HepG2 (cell line): ENCODE measurements at regions not wholly inside any gene's neighbourhood (a gene's known extent, or its start where the extent isn't known, plus 50 kb on each side); places are given as distances from the start of the nearest gene placed in this dataset.

Experiments
- ATAC-seq: fragments of 200-7000 bp; cut with Tn5 transposase; 3 replicates; pipeline ENCODE4 v1.9.1; 2020; ENCODE audit warnings: mild to moderate bottlenecking, moderate library complexity
- BruUV-seq: library from RNA; stranded (reverse); fragments of 400-500 nt; replicated peaks from 2 replicates; lab custom pipeline; 2021; lab: Mats Ljungman, UMichigan
- CTCF ChIA-PET: fragments of 300-600 bp; formaldehyde crosslinking; extraction: SDS; loops from one replicate; lab custom pipeline; 2021; ENCODE audit warnings: low total read pairs, inconsistent platforms, low intra/inter-chr PET ratio; lab: Yijun Ruan, JAX
- POLR2A ChIA-PET: fragments of 350-600 bp; sonication (Branson Sonifier 250); formaldehyde crosslinking; loops from one replicate; lab custom pipeline; 2020; ENCODE audit warnings: antibody characterized with exemption, inconsistent platforms; lab: Yijun Ruan, JAX
- DNase-seq: peaks from one replicate; pipeline ENCODE4 v3.0.0-alpha.2; 2015; ENCODE audit warnings: low spot score
- FAIRE-seq: peaks from 3 replicates; lab custom pipeline; 2011; peaks lifted over from hg19 to GRCh38; lab: Jason Lieb, UNC
- H2AFZ ChIP-seq: one replicate; pipeline ENCODE4 v1.6.1; 2011; ENCODE audit warnings: low read length, inconsistent platforms
- H3K27ac ChIP-seq: fragments of 300-600 bp; 3 replicates; pipeline ENCODE4 v1.8.0; 2011; ENCODE audit warnings: mixed run types, mild to moderate bottlenecking, mixed read lengths, low read length, inconsistent platforms; ENCODE audit not compliant: insufficient read depth; ENCODE audit errors: extremely low read length
- H3K27me3 ChIP-seq, 2 experiments: fragments of 200-600 bp in 1 of 2; 2 replicates in 1 of 2; 3 replicates in 1 of 2; pipeline versions ENCODE4 v1.6.0 to v1.8.0; 2011; ENCODE audit warnings: low read length in 2 of 2, mild to moderate bottlenecking in 2 of 2, moderate library complexity in 2 of 2, inconsistent platforms in 1 of 2; ENCODE audit not compliant: insufficient read depth in 2 of 2, control insufficient read depth in 1 of 2
- H3K36me3 ChIP-seq, 2 experiments: fragments of 200-600 bp in 1 of 2; replicated peaks in 1 of 2; 2 replicates in 1 of 2; 3 replicates in 1 of 2; pipeline versions ENCODE4 v1.5.1 to v1.8.0; 2011; ENCODE audit warnings: low read length in 2 of 2, inconsistent platforms in 1 of 2; ENCODE audit not compliant: insufficient read depth in 2 of 2, control insufficient read depth in 1 of 2
- H3K4me1 ChIP-seq: 2 replicates; pipeline ENCODE4 v1.5.1; 2012; ENCODE audit warnings: low read length, inconsistent platforms; ENCODE audit not compliant: insufficient read depth
- H3K4me2 ChIP-seq: 2 replicates; pipeline ENCODE4 v1.6.0; 2011; ENCODE audit warnings: low read depth, low read length, inconsistent platforms
- H3K4me3 ChIP-seq, 3 experiments: fragments of 200-600 bp in 1 of 3; sonication (generic), shearing (Covaris generic) in 1 of 3; replicated peaks in 1 of 3; 2 replicates each; pipeline ENCODE4 v1.5.1; 2011 to 2016; ENCODE audit warnings: low read length in 3 of 3, inconsistent platforms in 2 of 3, low read depth in 2 of 3, mild to moderate bottlenecking in 2 of 3, control low read depth in 1 of 3, mixed read lengths in 1 of 3; ENCODE audit not compliant: insufficient read depth in 1 of 3
- H3K79me2 ChIP-seq: one replicate; pipeline ENCODE4 v1.6.1; 2011; ENCODE audit warnings: low read length, inconsistent platforms; ENCODE audit not compliant: insufficient read depth
- H3K9ac ChIP-seq: 2 replicates; pipeline ENCODE4 v1.6.0; 2011; ENCODE audit warnings: mild to moderate bottlenecking, low read depth, low read length, inconsistent platforms; ENCODE audit not compliant: insufficient read depth
- H3K9me3 ChIP-seq: 2 replicates; pipeline ENCODE4 v1.5.1; 2012; ENCODE audit warnings: mild to moderate bottlenecking, low read length
- H4K20me1 ChIP-seq: 2 replicates; pipeline ENCODE4 v1.6.0; 2011; ENCODE audit warnings: inconsistent platforms, mild to moderate bottlenecking, low read length, moderate library complexity; ENCODE audit not compliant: insufficient read depth
- HHEX ChIP-seq: IDR thresholded peaks from 2 replicates; pipeline ENCODE4 v1.6.1; 2016; ENCODE audit warnings: control low read depth
- HNF4G ChIP-seq, 2 experiments: sonication (generic) in 1 of 2; formaldehyde crosslinking in 1 of 2; IDR thresholded peaks; 2 replicates each; pipeline versions ENCODE4 v1.4.0 to v1.6.1; 2011 to 2020; ENCODE audit warnings: borderline replicate concordance in 2 of 2, low read depth in 2 of 2, mild to moderate bottlenecking in 2 of 2, low read length in 1 of 2, missing genetic modification reagents in 1 of 2, moderate library complexity in 1 of 2
- KDM5B ChIP-seq: sonication (generic); formaldehyde crosslinking; IDR thresholded peaks from 2 replicates; pipeline ENCODE4 v1.4.0; 2020; ENCODE audit warnings: missing genetic modification reagents, mild to moderate bottlenecking, borderline replicate concordance
- MXD4 ChIP-seq: IDR thresholded peaks from 2 replicates; pipeline ENCODE4 v1.6.1; 2016; ENCODE audit warnings: mild to moderate bottlenecking, missing biosample characterization, missing genetic modification reagents
- RBM22 ChIP-seq: fragments of 200-400 bp; formaldehyde crosslinking; optimal IDR thresholded peaks from 2 replicates; pipeline ENCODE3; 2017; ENCODE audit warnings: mild to moderate bottlenecking, low read length, moderate library complexity
- RFX3 ChIP-seq: IDR thresholded peaks from 2 replicates; pipeline ENCODE4 v1.6.1; 2016; ENCODE audit warnings: missing biosample characterization, missing genetic modification reagents
- TBX3 ChIP-seq: fragments of 450-650 bp; IDR thresholded peaks from 2 replicates; pipeline ENCODE4 v1.6.1; 2017; ENCODE audit warnings: antibody characterized with exemption, mild to moderate bottlenecking, inconsistent platforms, borderline replicate concordance
- YEATS4 ChIP-seq: sonication (generic); formaldehyde crosslinking; IDR thresholded peaks from 2 replicates; pipeline ENCODE4 v1.4.0; 2020; ENCODE audit warnings: missing genetic modification reagents, borderline replicate concordance
- ZBTB34 ChIP-seq: sonication (generic); formaldehyde crosslinking; IDR thresholded peaks from 2 replicates; pipeline ENCODE4 v1.8.0; 2022; ENCODE audit warnings: mild to moderate bottlenecking, missing genetic modification reagents
- ZC3H13 ChIP-seq: sonication (generic); formaldehyde crosslinking; IDR thresholded peaks from 2 replicates; pipeline ENCODE4 v1.8.1; 2023; ENCODE audit warnings: mild to moderate bottlenecking, missing genetic modification reagents, moderate library complexity
- ZFY ChIP-seq: sonication (generic); formaldehyde crosslinking; IDR thresholded peaks from 2 replicates; pipeline ENCODE4 v1.4.0; 2020; ENCODE audit warnings: missing genetic modification reagents
- ZNF235 ChIP-seq: sonication (generic); formaldehyde crosslinking; IDR thresholded peaks from 2 replicates; pipeline ENCODE4 v1.8.1; 2023; ENCODE audit warnings: mild to moderate bottlenecking, missing genetic modification reagents, borderline replicate concordance
- ZNF256 ChIP-seq: sonication (generic); formaldehyde crosslinking; conservative IDR thresholded peaks from 2 replicates; pipeline ENCODE4 v1.4.0; 2020; ENCODE audit warnings: missing genetic modification reagents
- ZNF274 ChIP-seq: sonication (generic); formaldehyde crosslinking; IDR thresholded peaks from 2 replicates; pipeline ENCODE4 v1.5.1; 2020; ENCODE audit warnings: mild to moderate bottlenecking, missing genetic modification reagents
- ZNF44 ChIP-seq: sonication (generic); formaldehyde crosslinking; IDR thresholded peaks from 2 replicates; pipeline ENCODE4 v1.5.1; 2020; ENCODE audit warnings: mild to moderate bottlenecking, missing genetic modification reagents
- ZNF550 ChIP-seq: sonication (generic); formaldehyde crosslinking; IDR thresholded peaks from 2 replicates; pipeline ENCODE4 v1.4.0; 2020; ENCODE audit warnings: mild to moderate bottlenecking, missing genetic modification reagents, borderline replicate concordance
- in situ Hi-C: cut with HindIII; loops from 2 replicates; pipeline ENCODE4 v1.10.0; 2017; ENCODE audit warnings: low pct_unique_long_range_greater_than_20kb; ENCODE audit not compliant: extremely low pct_ligation_motif_present
- intact Hi-C: fragments of 100-400 bp; cut with micrococcal nuclease; formaldehyde crosslinking; loops from one replicate; pipeline ENCODE4 v1.10.0; 2022; ENCODE audit not compliant: unreplicated experiment
- TF ChIP-seq, protein P1 (sequence below): sonication (generic); formaldehyde crosslinking; IDR thresholded peaks from 2 replicates; pipeline ENCODE4 v1.9.0; 2021; ENCODE audit warnings: missing genetic modification reagents, mild to moderate bottlenecking, borderline replicate concordance
- TF ChIP-seq, protein P2 (sequence below): IDR thresholded peaks from 2 replicates; pipeline ENCODE4 v1.6.1; 2016; ENCODE audit warnings: control low read depth
- TF ChIP-seq, protein P3 (sequence below): sonication (generic); formaldehyde crosslinking; IDR thresholded peaks from 2 replicates; pipeline ENCODE4 v1.5.0; 2020; ENCODE audit warnings: missing genetic modification reagents, mild to moderate bottlenecking, borderline replicate concordance

- TF ChIP-seq, protein P1, sequence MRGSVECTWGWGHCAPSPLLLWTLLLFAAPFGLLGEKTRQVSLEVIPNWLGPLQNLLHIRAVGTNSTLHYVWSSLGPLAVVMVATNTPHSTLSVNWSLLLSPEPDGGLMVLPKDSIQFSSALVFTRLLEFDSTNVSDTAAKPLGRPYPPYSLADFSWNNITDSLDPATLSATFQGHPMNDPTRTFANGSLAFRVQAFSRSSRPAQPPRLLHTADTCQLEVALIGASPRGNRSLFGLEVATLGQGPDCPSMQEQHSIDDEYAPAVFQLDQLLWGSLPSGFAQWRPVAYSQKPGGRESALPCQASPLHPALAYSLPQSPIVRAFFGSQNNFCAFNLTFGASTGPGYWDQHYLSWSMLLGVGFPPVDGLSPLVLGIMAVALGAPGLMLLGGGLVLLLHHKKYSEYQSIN (CRISPR knock-in tag) = no peak
- TF ChIP-seq ZNF44 (CRISPR knock-in tag) = no peak
- TF ChIP-seq, all 625 proteins: peak for 0
These were observed 150.8 kb upstream of the STAC start (continued) for GRCh38 chr3:36229496-36229895.

DNA sequence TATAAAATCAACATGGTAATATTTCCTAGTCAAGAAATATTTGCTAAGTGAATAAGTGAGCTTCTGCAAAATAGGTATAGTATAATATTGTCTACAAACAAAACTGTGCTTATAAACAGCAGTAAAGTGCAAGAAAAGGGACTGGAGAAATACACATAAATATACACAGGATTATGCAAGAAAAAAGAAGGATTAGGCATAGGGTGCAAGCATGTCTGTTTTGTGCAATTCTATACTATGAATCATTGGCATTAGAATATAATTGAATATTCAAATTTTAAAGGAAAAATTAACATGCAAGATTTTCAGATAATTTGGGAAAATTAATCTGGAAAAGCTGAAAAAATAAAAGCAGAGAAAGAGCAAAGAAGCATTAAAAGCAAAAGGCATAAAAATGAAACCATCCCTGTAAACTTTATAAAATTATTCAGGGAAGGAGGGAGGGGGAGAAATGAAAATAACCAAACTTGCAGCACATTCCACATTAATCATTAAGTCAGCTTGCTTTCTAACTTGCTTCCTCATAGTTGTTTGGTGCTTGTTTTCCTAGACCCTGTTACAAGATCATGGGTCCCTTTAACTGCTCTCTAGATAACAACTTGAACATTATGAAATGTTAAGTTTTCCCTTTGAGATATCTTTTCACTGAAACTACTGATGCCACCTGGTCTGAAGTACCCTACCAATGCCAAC is 147.4 kb upstream of the STAC start:
- Histone ChIP-seq H3K79me2 (no peaks in the 10 kb centered on the region), H3K9me3 (peaks cover 27% of the 10 kb centered on the region), H3K4me1 (no peaks in the 10 kb centered on the region), H3K4me2 (no peak overlapping the region), H3K27ac (no peak overlapping the region), H3K4me3 (no peak overlapping the region), H4K20me1 (no peaks in the 10 kb centered on the region), H2AFZ (no peak overlapping the region), H3K36me3 (no peaks in the 10 kb centered on the region), H3K27me3 (no peaks in the 10 kb centered on the region; a peak in 1 of 5 replicates), H3K9ac (no peak overlapping the region)
- no TSS peak for BruUV-seq
- CTCF ChIA-PET = no interaction called here
- POLR2A ChIA-PET = no interaction called here
- no peak for FAIRE-seq
- DNase-seq = no peak
- intact Hi-C loops = no loop called here
- in situ Hi-C loops = no loop called here
- no peak for ATAC-seq
- TF ChIP-seq KDM5B (CRISPR knock-in tag) = no peak
- no peak for TF ChIP-seq ZC3H13
- TF ChIP-seq ZBTB34 (CRISPR knock-in tag) = no peak
- no peak for TF ChIP-seq ZNF235
- no peak for TF ChIP-seq ZNF550
- TF ChIP-seq ZFY (CRISPR knock-in tag) = no peak
- no peak for TF ChIP-seq RBM22
- no peak for TF ChIP-seq RFX3 (CRISPR knock-in tag)
- TF ChIP-seq TBX3 = no peak
- TF ChIP-seq HNF4G (IDR thresholded peaks at IDR 0.05; ENCODE audit: borderline replicate concordance, low read depth, low read length) = no peak
- no peak for TF ChIP-seq HNF4G (CRISPR knock-in tag; IDR thresholded peaks at IDR 0.05; ENCODE audit: borderline replicate concordance, low read depth)
- no peak for TF ChIP-seq ZNF274 (CRISPR knock-in tag)
- TF ChIP-seq YEATS4 (CRISPR knock-in tag) = no peak
- no peak for TF ChIP-seq MXD4 (CRISPR knock-in tag)
- TF ChIP-seq ZNF256 (CRISPR knock-in tag) = no peak
- TF ChIP-seq HHEX (CRISPR knock-in tag) = no peak
- TF ChIP-seq, protein P2, sequence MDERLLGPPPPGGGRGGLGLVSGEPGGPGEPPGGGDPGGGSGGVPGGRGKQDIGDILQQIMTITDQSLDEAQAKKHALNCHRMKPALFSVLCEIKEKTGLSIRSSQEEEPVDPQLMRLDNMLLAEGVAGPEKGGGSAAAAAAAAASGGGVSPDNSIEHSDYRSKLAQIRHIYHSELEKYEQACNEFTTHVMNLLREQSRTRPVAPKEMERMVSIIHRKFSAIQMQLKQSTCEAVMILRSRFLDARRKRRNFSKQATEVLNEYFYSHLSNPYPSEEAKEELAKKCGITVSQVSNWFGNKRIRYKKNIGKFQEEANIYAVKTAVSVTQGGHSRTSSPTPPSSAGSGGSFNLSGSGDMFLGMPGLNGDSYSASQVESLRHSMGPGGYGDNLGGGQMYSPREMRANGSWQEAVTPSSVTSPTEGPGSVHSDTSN (CRISPR knock-in tag) = no peak
- TF ChIP-seq, protein P3, sequence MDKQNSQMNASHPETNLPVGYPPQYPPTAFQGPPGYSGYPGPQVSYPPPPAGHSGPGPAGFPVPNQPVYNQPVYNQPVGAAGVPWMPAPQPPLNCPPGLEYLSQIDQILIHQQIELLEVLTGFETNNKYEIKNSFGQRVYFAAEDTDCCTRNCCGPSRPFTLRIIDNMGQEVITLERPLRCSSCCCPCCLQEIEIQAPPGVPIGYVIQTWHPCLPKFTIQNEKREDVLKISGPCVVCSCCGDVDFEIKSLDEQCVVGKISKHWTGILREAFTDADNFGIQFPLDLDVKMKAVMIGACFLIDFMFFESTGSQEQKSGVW (CRISPR knock-in tag) = no peak
